SW 1271 (cell line): ENCODE measurements at regions not wholly inside any gene's neighbourhood (a gene's known extent, or its start where the extent isn't known, plus 50 kb on each side); places are given as distances from the start of the nearest gene placed in this dataset.

Source experiments
- DNase-seq, 2 experiments: peaks; one replicate each; lab custom pipeline; 2025; lab: John Stamatoyannopoulos, UW

GRCh38 chr12:93043192-93043876, 114.2 kb upstream of the EEA1 start:
- DNase-seq: no peak

DNA sequence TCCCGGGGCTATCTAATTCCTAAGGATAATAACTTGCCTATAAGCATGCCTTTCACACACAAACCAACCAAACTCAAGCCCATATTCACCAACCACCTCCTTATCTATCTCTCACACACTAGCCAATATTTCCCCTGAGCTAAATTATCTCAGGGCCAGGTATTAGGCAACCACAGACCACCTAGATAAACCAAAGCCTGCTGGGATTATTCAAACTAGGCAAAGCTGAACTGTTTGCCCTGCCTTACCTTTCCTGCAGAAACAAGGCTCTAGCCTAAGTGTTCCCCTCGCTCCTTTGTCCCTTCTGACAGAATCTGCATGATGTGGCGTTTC, 114.7 kb upstream of the EEA1 start:
- no peak for DNase-seq

GRCh38 chr12:93047118-93047517, 118.0 kb upstream of the EEA1 start:
- DNase-seq: no peak

DNA sequence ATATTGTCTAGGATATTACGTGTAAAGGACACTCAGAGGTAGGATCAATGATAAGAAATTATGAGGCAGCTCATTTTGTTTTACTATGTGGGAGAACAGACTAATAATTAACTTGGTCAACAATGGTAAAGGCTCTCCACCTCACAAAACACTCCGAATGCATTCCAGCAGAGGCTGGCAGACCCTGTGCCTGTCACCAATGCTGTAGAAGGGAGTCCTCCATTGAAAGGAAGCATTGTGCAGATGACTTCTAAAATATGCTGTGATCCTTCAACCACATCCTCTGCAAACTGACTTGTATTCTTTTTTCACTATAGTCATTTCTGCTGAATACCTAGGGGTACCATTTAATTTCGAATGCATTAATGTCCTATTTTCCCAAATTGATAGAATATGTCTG, 119.6 kb upstream of the EEA1 start:
- DNase-seq: no peak

GRCh38 chr12:93050026-93050747, 121.1 kb upstream of the EEA1 start:
- peak in 1 of 2 experiments; percentile 19 for DNase-seq

DNA sequence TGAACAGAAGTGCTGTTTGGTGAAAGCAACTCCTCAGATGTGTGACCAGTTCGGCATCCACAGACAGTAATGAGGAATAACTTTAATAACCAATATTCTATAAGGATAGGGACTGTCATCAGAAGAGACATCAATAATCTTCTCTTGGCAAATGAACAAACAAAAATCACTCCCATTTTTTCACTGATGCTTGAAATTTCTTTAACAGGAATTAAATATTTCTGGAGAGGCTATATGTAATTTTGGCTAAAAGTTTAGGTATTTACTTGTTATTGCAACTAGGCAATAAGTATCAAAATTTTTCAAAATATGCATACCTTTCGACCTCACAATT, 121.6 kb upstream of the EEA1 start:
- DNase-seq: no peak

GRCh38 chr12:93054021-93054420, 124.9 kb upstream of the EEA1 start:
- no peak for DNase-seq

DNA sequence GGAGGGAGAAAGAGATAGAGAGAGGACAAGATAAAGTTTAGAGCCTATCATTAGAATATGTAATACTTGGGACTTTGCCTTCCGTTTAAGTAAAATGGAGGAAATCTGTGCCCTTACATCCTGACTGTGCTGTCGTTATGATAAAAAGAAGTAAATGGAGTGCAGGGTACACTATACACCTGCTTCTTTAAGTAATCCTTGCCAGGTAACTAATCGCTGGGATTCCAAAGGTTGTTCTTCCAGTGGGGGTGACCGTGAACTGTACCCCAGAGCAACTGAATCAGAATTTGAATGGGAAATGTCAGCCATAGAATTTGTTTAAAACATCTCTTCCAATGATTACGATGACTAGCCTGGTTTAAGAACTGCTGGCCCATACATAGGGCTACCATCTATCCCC, 126.1 kb upstream of the EEA1 start:
- no peak for DNase-seq

DNA sequence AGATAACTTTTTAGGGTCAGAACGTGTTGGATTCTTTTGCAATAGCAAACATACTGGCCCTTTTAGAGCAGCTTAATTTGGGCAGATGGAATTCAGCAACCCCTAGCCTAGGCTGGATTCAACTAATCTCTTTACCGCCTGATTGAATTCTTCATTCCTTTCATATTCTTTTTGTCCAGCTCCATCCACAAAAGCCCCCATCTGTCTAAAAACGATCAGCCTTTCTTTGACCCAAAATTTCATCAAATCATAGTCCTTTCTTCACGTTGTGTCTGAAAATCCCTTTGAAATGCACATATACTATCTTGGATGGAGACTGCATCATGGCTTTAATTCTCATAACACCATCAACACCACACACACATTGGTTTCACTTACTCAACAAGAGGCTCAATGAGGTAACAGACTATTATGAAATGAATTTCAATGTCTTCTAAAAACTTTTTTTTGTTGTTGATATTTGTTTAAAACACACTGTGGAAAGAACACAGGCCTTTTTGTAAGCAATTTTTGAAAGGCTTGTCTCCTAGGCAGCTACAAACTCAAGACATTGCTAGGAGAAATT, 128.0 kb upstream of the EEA1 start:
- DNase-seq: no peak

DNA sequence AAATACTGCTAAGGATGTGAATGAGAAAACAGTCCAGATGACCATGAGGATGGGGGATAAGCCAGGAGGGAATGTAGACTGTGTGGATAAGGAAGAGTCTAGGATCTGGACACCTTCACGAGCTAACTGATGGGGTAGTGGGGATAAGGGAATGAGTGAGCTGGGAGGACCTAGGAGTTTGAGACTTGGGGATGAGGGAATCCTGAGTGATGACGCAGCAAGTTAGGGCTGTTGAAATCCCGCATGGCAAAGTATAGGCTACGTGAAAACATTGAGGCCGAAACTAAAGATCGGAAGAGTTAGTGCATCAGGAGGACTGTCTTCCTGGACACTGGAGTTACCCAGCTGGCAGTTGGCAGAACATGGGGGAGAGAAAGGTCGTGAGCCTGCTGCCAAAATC, 129.2 kb upstream of the EEA1 start:
- DNase-seq: no peak

DNA sequence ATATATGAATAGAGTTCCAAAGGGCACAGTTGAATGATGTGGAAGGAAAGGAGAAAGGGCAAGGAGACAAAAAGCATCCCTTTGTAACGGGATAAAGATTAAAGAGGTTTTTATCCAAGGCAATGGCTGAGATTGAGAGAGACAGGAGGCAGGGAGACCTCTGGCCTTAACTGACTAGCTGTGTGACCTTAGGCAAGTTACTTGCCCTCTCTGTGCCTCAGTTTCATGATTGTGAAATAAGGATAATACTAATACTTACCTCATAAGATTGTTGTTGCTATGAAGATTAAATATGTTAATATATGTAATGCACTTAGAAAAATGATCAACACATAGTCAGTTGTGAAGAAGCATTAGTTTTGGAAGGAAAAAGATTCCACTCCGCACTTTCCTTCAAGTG, 130.2 kb upstream of the EEA1 start:
- DNase-seq: no peak

DNA sequence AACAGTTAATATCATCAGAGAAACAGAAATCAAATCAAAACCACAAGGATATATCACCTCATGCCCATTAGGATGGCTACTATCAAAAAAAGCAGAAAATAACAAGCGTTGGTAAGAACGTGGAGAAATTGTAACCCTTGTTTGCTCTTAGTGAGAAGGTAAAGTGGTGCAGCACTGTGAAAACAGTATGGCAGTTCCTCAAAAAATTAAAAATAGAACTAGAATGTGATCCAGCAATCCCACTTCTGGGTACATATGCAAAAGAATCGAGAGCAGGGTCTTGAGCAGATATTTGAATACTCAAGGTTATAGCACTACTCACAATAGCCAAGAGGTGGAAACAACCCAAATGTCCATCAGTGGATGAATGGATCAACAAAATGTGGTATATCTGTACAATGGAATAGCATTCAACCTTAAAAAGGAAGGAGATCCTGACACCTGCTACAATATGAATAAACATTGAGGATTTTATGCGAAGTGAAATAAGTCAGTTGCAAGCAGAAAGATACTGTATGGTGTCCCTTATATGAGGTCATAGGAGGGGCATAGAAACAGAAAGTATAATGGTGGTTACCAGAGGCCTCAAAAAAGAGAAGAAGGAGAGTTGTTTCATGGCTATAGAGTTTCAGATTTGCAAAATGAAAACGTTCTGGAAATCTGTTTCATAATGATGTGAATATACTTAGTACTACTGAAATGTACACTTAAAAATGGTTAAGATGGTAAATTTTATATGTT, 131.0 kb upstream of the EEA1 start:
- DNase-seq: no peak

DNA sequence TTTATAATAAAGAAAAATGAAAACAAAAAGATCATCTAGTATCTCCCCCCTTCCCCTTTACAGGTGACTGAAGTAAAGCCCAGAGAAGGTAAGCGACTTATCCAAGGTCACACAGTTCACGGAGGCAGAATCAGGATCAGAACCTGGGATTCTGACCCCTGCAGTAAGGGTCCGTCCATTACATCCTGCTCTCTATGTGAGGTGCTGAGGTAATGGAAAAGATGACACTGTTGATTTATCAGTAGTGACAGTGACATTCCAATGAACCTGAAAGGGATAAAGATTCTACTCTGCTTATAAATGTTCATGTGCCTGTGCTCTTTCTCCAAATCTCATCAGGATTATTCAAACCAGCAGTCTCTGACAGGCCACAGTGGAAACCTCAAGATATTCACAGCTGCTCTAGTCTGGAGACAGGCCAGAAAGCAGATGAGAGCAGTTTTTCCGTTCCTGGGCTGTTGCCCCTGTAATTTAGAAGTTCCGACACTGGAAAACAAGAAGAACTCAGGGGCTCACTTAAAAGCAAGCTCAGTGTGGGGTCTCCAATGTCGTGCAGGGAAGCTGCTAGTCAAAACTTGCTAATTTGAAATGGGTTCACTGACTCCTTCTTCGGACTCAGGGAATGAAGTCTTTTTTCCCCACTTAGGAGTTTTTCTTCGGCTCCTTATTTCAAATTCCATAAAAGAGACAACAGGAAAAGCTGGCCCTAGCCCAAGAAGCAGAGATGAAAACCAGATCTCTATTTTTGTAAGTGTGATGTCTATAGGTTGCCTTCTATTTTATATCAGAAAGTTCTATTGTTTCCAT, 131.8 kb upstream of the EEA1 start:
- DNase-seq: no peak

DNA sequence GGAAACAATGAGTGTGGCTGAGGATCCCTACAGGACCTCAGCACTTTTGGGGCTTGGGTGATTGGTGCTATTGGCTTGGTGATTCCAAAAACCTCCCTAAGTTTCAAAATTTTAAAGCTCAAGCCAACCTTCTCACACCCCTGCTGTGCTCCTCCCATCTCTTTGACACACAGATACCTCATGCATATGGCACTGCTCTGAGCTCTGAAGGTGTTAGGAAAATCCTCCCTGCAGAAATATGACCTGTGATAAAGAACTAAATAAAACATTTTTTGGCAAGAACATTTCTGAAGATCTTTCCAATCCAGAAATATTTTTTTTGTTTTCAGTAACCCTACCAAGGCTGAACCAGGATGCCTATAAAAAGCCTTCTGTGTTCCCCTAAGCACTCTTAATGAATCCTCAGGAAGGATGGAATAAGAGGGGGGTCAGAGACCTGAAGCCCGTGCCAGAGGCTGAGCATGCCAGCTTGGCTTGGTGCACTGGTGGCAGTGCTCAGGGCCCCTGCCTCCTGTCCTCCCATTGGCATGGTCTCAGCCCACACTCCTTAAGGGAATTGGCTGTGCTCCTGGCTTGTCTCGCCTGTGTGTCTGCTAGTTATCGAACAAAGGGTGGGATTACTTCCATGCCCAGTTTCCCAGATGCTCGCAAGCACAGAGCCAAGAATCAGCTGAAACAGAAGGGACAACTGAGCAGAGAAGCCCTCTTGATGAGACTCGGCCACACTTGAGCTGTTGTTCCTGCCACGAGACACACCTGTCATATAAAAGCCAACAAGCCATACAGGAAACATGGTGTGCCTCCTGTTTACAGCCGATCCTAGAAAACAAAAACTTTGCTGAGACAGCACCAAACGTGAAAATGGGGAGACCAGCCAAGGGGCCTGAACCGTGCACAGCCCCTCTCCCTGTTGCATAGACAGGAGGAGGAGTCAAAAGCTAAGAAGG, 132.7 kb upstream of the EEA1 start:
- no peak for DNase-seq

DNA sequence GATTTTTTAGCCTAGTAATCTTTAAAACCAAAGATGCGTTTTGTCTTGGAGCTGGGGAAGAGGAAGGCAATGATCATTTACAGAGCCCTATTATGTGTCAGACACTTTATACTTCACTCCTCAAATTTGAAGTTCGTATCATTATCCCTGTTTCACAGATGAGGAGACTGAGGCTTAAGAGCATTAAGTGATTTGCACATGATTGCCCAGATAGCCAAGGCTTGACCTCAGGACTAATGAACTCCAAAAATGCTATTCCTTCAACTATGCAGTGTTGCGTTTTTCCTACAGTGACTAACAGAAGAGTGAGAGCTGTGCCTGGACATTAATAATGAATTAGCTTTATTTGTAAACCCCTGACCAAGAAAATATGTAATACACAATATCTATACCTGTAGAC, 136.8 kb upstream of the EEA1 start:
- no peak for DNase-seq

- no peak for DNase-seq
Observed at GRCh38 chr12:93072340-93072739, 143.2 kb upstream of the EEA1 start.

DNA sequence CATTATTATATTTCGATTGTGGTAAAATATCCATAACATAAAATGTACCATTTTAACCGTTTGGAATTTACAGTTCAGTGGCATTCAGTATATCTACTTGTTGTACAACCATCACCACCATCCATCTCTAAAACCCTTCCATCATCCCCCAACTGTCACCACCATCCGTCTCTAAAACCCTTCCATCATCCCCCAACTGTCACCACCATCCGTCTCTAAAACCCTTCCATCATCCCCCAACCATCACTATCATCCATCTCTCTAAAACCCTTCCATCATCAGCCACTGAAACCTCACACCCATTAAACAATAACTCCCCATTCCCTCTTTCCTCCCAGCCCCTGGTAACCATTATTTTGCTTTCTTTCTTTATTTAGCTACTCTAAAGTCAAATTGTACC, 144.2 kb upstream of the EEA1 start:
- DNase-seq: no peak

- DNase-seq: no peak
Observed at GRCh38 chr12:93078059-93078458, 149.0 kb upstream of the EEA1 start.

DNA sequence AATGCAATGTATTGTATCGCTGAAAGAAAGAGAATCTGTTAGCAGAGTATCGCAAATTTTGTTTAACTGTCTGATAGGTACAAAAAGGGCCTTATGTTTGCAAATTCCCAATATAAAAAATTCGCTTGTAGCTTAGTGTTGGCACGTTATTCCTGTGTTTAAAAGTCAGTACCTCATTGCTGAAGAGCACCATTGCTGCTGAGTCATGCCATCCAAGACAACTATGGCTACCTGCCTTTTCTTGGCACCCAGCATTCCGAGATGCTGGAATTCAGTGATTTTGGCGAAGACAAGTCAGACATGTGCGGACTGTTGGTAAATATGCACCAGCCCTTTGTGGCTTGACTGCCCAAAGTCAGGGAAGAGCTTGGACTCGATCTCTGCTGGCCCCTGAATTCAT, 149.5 kb upstream of the EEA1 start:
- DNase-seq: no peak

GRCh38 chr12:93079271-93079670, 150.2 kb upstream of the EEA1 start:
- DNase-seq: no peak

DNA sequence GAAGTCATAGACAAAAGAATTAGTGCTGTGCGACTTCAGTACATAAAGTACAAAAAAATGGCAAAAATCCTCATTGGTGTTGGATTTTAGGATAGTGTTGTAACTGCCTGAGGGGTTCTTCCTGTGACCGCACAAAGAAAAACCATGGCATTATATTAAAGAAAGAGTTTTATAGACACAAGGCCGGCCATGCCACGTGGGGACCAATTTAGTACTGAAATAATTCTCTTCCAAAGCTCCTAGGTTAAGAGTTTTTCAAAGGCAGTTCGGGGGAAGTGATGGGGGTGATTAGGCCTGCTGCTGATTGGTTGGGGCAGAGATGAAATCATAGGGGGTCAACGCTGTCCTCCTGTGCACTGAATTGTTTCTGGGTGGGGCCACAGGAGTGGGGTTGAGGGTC, 150.9 kb upstream of the EEA1 start:
- no peak for DNase-seq
